K562 (cell line): ENCODE measurements at regions not wholly inside any gene's neighbourhood (a gene's known extent, or its start where the extent isn't known, plus 50 kb on each side); places are given as distances from the start of the nearest gene placed in this dataset.

ENCODE experiments used
- ATAC-seq: fragments of 200-7000 bp; cut with Tn5 transposase; 3 replicates; pipeline ENCODE4 v1.9.1; 2020; ENCODE audit warnings: moderate library complexity
- BruUV-seq: library from RNA; stranded (reverse); fragments of 400-500 nt; replicated peaks from 2 replicates; lab custom pipeline; 2021; lab: Mats Ljungman, UMichigan
- CTCF ChIA-PET: fragments of 300-600 bp; formaldehyde crosslinking; extraction: SDS; loops from one replicate; lab custom pipeline; 2021; ENCODE audit warnings: low intra/inter-chr PET ratio; lab: Yijun Ruan, JAX
- POLR2A ChIA-PET: fragments of 300-600, 350-650 bp; sonication (Branson Sonifier 250); formaldehyde crosslinking; extraction: SDS; loops from one replicate; lab custom pipeline; 2021; ENCODE audit warnings: antibody characterized with exemption, inconsistent platforms; lab: Yijun Ruan, JAX
- DNase-seq, 4 experiments: peaks; one replicate each; pipeline versions ENCODE4 v3.0.0 to v3.0.0-alpha.2; 2011 to 2018; ENCODE audit warnings: low spot score in 3 of 4, mixed read lengths in 3 of 4; ENCODE audit errors: extremely low read depth in 1 of 4
- FAIRE-seq: peaks from 2 replicates; lab custom pipeline; 2011; peaks lifted over from hg19 to GRCh38; lab: Jason Lieb, UNC
- H2AFZ ChIP-seq: 2 replicates; pipeline ENCODE4 v1.6.0; 2011; ENCODE audit warnings: low read depth, low read length, control low read depth, inconsistent platforms
- H3K27ac ChIP-seq: fragments of 200-600 bp; 3 replicates; pipeline ENCODE4 v1.8.0; 2011; ENCODE audit warnings: low read depth, mild to moderate bottlenecking, control low read depth, inconsistent platforms, low read length, moderate library complexity, mixed read lengths; ENCODE audit errors: extremely low read depth
- H3K27me3 ChIP-seq, 2 experiments: fragments of 300-600 bp in 1 of 2; 2 replicates in 1 of 2; 3 replicates in 1 of 2; pipeline versions ENCODE4 v1.6.0 to v1.8.0; 2011; ENCODE audit warnings: inconsistent platforms in 2 of 2, low read length in 2 of 2, mild to moderate bottlenecking in 1 of 2, mixed read lengths in 1 of 2, moderate library complexity in 1 of 2; ENCODE audit not compliant: control insufficient read depth in 2 of 2, insufficient read depth in 2 of 2
- H3K36me3 ChIP-seq: fragments of 300-600 bp; 3 replicates; pipeline ENCODE4 v1.8.0; 2011; ENCODE audit warnings: mild to moderate bottlenecking, low read length, inconsistent platforms; ENCODE audit not compliant: control insufficient read depth, insufficient read depth
- H3K4me1 ChIP-seq, 2 experiments: fragments of 200-600 bp in 1 of 2; replicated peaks in 1 of 2; 2 replicates in 1 of 2; 3 replicates in 1 of 2; pipeline versions ENCODE4 v1.5.1 to v1.8.0; 2011; ENCODE audit warnings: inconsistent platforms in 2 of 2, low read length in 2 of 2, mild to moderate bottlenecking in 1 of 2, mixed read lengths in 1 of 2, moderate library complexity in 1 of 2; ENCODE audit not compliant: control insufficient read depth in 2 of 2, insufficient read depth in 2 of 2
- H3K4me2 ChIP-seq: 2 replicates; pipeline ENCODE4 v1.6.1; 2011; ENCODE audit warnings: low read length, control low read depth, inconsistent platforms, mixed read lengths; ENCODE audit not compliant: insufficient read depth
- H3K4me3 ChIP-seq: fragments of 200-600 bp; sonication (generic), shearing (Covaris generic); 2 replicates; pipeline ENCODE4 v1.5.1; 2016; ENCODE audit warnings: control low read depth, inconsistent platforms
- H3K79me2 ChIP-seq: fragments of 200-600 bp; 3 replicates; pipeline ENCODE4 v1.8.0; 2011; ENCODE audit warnings: low read length, inconsistent platforms; ENCODE audit not compliant: control insufficient read depth, insufficient read depth
- H3K9ac ChIP-seq, 2 experiments: 2 replicates each; pipeline versions ENCODE4 v1.6.0 to v1.6.1; 2011; ENCODE audit warnings: low read depth in 2 of 2, low read length in 2 of 2, control low read depth in 1 of 2, inconsistent platforms in 1 of 2, mild to moderate bottlenecking in 1 of 2, mixed read lengths in 1 of 2; ENCODE audit not compliant: insufficient read depth in 1 of 2
- H3K9me1 ChIP-seq: one replicate; pipeline ENCODE4 v1.6.0; 2011; ENCODE audit warnings: inconsistent platforms, mild to moderate bottlenecking, low read length, moderate library complexity; ENCODE audit not compliant: control insufficient read depth, insufficient read depth
- H3K9me3 ChIP-seq: replicated peaks from 2 replicates; pipeline ENCODE4 v1.5.1; 2011; ENCODE audit warnings: low read depth, low read length, inconsistent platforms; ENCODE audit not compliant: control insufficient read depth, insufficient read depth
- H4K20me1 ChIP-seq: replicated peaks from 2 replicates; pipeline ENCODE4 v1.6.1; 2011; ENCODE audit warnings: low read length, inconsistent platforms, mixed read lengths; ENCODE audit not compliant: control insufficient read depth, insufficient read depth
- BHLHE40 ChIP-seq: IDR thresholded peaks from 2 replicates; pipeline ENCODE4 v1.6.1; 2011; ENCODE audit warnings: low read length, improper control_type of control experiment
- CHAMP1 ChIP-seq: fragments of 450-650 bp; IDR thresholded peaks from 2 replicates; pipeline ENCODE4 v1.6.1; 2016; ENCODE audit warnings: mild to moderate bottlenecking
- CREM ChIP-seq: IDR thresholded peaks from 2 replicates; pipeline ENCODE4 v1.6.1; 2014; ENCODE audit warnings: antibody characterized with exemption, low read depth
- KAT2B ChIP-seq: IDR thresholded peaks from one replicate; pipeline ENCODE4 v1.6.1; 2012; ENCODE audit warnings: low read depth, mild to moderate bottlenecking, control low read depth, inconsistent platforms, low read length, moderate library complexity
- MAFK ChIP-seq: IDR thresholded peaks from 2 replicates; pipeline ENCODE4 v1.6.1; 2011; ENCODE audit warnings: low read length, improper control_type of control experiment
- MYBL2 ChIP-seq, 2 experiments: fragments of 450-650 bp in 1 of 2; sonication (generic) in 1 of 2; formaldehyde crosslinking in 1 of 2; IDR thresholded peaks; 2 replicates each; pipeline versions ENCODE4 v1.6.1 to v1.8.1; 2017 to 2022; ENCODE audit warnings: borderline replicate concordance in 1 of 2, inconsistent platforms in 1 of 2, low read depth in 1 of 2, mild to moderate bottlenecking in 1 of 2, missing genetic modification reagents in 1 of 2, moderate library complexity in 1 of 2
- STAT5B ChIP-seq: fragments of 250-450 bp; sonication (Bioruptor Pico); IDR thresholded peaks from 2 replicates; pipeline ENCODE4 v1.8.0; 2021; ENCODE audit warnings: mild to moderate bottlenecking, inconsistent platforms
- ZFX ChIP-seq: sonication (generic); formaldehyde crosslinking; IDR thresholded peaks from 2 replicates; pipeline ENCODE4 v1.8.0; 2022; ENCODE audit warnings: mild to moderate bottlenecking, missing genetic modification reagents, moderate library complexity
- ZNF75A ChIP-seq: fragments of 450-650 bp; formaldehyde crosslinking; IDR thresholded peaks from 2 replicates; pipeline ENCODE4 v1.4.0; 2020; ENCODE audit warnings: mild to moderate bottlenecking
- WGBS: fragments of 100-300 bp; shearing (Covaris generic); methylation state at CpG from one replicate; pipeline ENCODE4 v1.1.6; 2016; ENCODE audit warnings: low coverage, mixed read lengths; ENCODE audit not compliant: insufficient coverage; ENCODE audit errors: missing lambda C conversion rate; 5-methylcytosine and 5-hydroxymethylcytosine counted together
- in situ Hi-C: fragments of 300-500 bp; cut with MboI; formaldehyde crosslinking; loops from 4 replicates; pipeline ENCODE4 v1.15.0; 2018; ENCODE audit warnings: inconsistent platforms, mixed read lengths
- intact Hi-C: fragments of 100-400 bp; cut with micrococcal nuclease; formaldehyde crosslinking; loops from 2 replicates; pipeline ENCODE4 v1.14.2; 2022
- TF ChIP-seq, protein P1 (sequence below): conservative IDR thresholded peaks from 2 replicates; pipeline ENCODE4 v1.6.1; 2011; ENCODE audit warnings: low read depth, mild to moderate bottlenecking, low read length; ENCODE audit not compliant: control insufficient read depth

DNA sequence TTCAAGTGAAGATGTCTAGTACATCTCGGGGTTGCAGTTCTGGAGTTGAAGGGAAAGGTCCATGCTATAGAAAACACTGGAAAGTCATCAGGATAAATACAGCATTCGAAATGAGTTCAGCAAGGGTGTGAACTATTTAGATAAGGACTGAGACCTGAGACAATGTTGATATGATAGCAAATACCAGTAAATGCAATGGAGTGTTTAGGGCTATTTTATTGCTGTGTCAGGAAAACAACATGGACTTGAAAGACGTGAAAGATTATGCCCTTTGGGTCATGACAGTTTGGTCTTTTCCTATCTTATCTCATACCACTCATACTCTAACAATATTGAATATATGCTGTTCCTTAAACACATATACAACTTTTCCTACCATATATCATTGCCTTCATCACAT, 1776.2 kb upstream of the SEL1L start:
- BruUV-seq, result no TSS peak
- WGBS, result 0% methylated on average over 2 of the region's 3 CpGs
- H3K4me1 ChIP-seq, result no peaks in the 10 kb centered on the region
- in situ Hi-C loops, result no loop called here
- FAIRE-seq (no peak), ATAC-seq (no peak), DNase-seq (no peak)
- H2AFZ ChIP-seq, result no peak overlapping the region
- no peaks in the 10 kb centered on the region for H3K27me3 ChIP-seq
- no peaks in the 10 kb centered on the region for H3K9me1 ChIP-seq
- no peak overlapping the region for H3K9ac ChIP-seq
- no peaks in the 10 kb centered on the region for H3K36me3 ChIP-seq
- H3K79me2 ChIP-seq, result no peaks in the 10 kb centered on the region
- ChIA-PET CTCF (no interaction called here), POLR2A (no interaction called here)
- no peak overlapping the region for H3K4me3 ChIP-seq
- H3K9me3 ChIP-seq, result no peaks in the 10 kb centered on the region
- no peak overlapping the region for H3K27ac ChIP-seq
- no peak overlapping the region for H3K4me2 ChIP-seq
- TF ChIP-seq MYBL2 (IDR thresholded peaks at IDR 0.05; ENCODE audit: low read depth), result no peak
- no peak for TF ChIP-seq MYBL2 (CRISPR knock-in tag; IDR thresholded peaks at IDR 0.05; ENCODE audit: borderline replicate concordance)
- TF ChIP-seq KAT2B, result no peak
- TF ChIP-seq MAFK, result no peak
- TF ChIP-seq BHLHE40, result no peak
- TF ChIP-seq CHAMP1, result no peak
- no peak for TF ChIP-seq ZFX (CRISPR knock-in tag)
- TF ChIP-seq STAT5B (CRISPR knock-in tag), result no peak
- TF ChIP-seq CREM, result no peak
- TF ChIP-seq, protein P1, sequence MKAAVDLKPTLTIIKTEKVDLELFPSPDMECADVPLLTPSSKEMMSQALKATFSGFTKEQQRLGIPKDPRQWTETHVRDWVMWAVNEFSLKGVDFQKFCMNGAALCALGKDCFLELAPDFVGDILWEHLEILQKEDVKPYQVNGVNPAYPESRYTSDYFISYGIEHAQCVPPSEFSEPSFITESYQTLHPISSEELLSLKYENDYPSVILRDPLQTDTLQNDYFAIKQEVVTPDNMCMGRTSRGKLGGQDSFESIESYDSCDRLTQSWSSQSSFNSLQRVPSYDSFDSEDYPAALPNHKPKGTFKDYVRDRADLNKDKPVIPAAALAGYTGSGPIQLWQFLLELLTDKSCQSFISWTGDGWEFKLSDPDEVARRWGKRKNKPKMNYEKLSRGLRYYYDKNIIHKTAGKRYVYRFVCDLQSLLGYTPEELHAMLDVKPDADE, result no peak
- no peak for TF ChIP-seq ZNF75A (CRISPR knock-in tag)
- TF ChIP-seq, all 486 proteins: peak for 0
- intact Hi-C loops, result no loop called here
- H4K20me1 ChIP-seq, result no peaks in the 10 kb centered on the region
